Heart left ventricle (tissue), 16 donors: ENCODE measurements at regions not wholly inside any gene's neighbourhood (a gene's known extent, or its start where the extent isn't known, plus 50 kb on each side); places are given as distances from the start of the nearest gene placed in this dataset.

ENCODE experiments used
- ATAC-seq, 4 donors: fragments of 200-7000 bp; cut with Tn5 transposase; one replicate each; pipeline ENCODE4 v1.9.1; 2020 to 2022; ENCODE audit warnings: moderate library complexity in 4 of 4, mild to moderate bottlenecking in 3 of 4, moderate number of reproducible peaks in 1 of 4
- DNase-seq, 5 donors: peaks; one replicate each; pipeline ENCODE4 v3.0.0-alpha.2; 2020
- H3K27ac ChIP-seq, 12 donors: fragments of 200-600 bp; sonication (generic) in 4 of 12; one replicate each; pipeline versions ENCODE4 v1.5.0 to v1.8.0; 2016 to 2022; ENCODE audit warnings: mild to moderate bottlenecking in 2 of 12
- H3K27me3 ChIP-seq, 9 donors: fragments of 200-600 bp; sonication (generic) in 2 of 9; one replicate each; pipeline versions ENCODE4 v1.5.1 to v1.8.0; 2016 to 2022; ENCODE audit warnings: mild to moderate bottlenecking in 3 of 9
- H3K36me3 ChIP-seq, 9 donors: fragments of 200-600 bp; sonication (generic) in 2 of 9; one replicate each; pipeline versions ENCODE4 v1.5.0 to v1.8.0; 2018 to 2022; ENCODE audit warnings: mild to moderate bottlenecking in 2 of 9
- H3K4me1 ChIP-seq, 12 donors: fragments of 200-600 bp; sonication (generic) in 4 of 12; one replicate each; pipeline versions ENCODE4 v1.5.0 to v1.8.0; 2016 to 2022; ENCODE audit warnings: mild to moderate bottlenecking in 3 of 12
- H3K4me3 ChIP-seq, 12 donors: fragments of 200-600 bp; sonication (generic) in 4 of 12; one replicate each; pipeline versions ENCODE4 v1.5.0 to v1.8.0; 2017 to 2022; ENCODE audit warnings: mild to moderate bottlenecking in 9 of 12, moderate library complexity in 4 of 12
- H3K9me3 ChIP-seq, 12 donors: fragments of 200-600 bp; sonication (generic) in 4 of 12; one replicate each; pipeline versions ENCODE4 v1.5.0 to v1.8.0; 2016 to 2022; ENCODE audit warnings: mild to moderate bottlenecking in 1 of 12
- CTCF ChIP-seq, 12 donors: fragments of 200-600 bp; sonication (generic) in 4 of 12; IDR thresholded peaks; one replicate each; pipeline versions ENCODE4 v1.5.0 to v1.8.0; 2018 to 2022; ENCODE audit warnings: antibody characterized with exemption in 12 of 12, mild to moderate bottlenecking in 5 of 12
- POLR2A ChIP-seq, 2 donors: fragments of 450-650 bp; IDR thresholded peaks; one replicate each; pipeline ENCODE4 v1.6.1; 2017; ENCODE audit warnings: antibody characterized with exemption in 2 of 2, mild to moderate bottlenecking in 2 of 2, moderate library complexity in 2 of 2
- WGBS, 4 donors: extraction: QIAGEN DNeasy Blood & Tissue Kit in 2 of 4; methylation state at CpG; one replicate each; pipeline versions ENCODE4 v1.1.5 to v1.1.7; 2013 to 2018; 5-methylcytosine and 5-hydroxymethylcytosine counted together
- intact Hi-C, 10 donors: fragments of 100-400 bp; cut with DNase I; formaldehyde crosslinking; loops; one replicate each; pipeline versions ENCODE4 v1.11.1 to v1.14.2; 2022
- donor health status: ischemic (EF 13 %, LVEDD 7.1; RV severe dilation, severe dysfunction).
- donor health status: healthy with polysubstance abuse.
- donor health status: DM: no; HTN: yes; CAD: no.
- donor health status: DM: no; HTN: no; CAD: no.
- donor health status: ischemic (EF 25% LVEDD 6.9; RV normal size, moderate dysfunction).
- donor health status: ischemic (EF 25% LVEDD 5.7; RV mildly dilated, moderate dysfunction).
- donor health status: healthy.
- donor health status: DM: yes; HTN: yes; CAD: no.
- donor health status: ischemic (EF 35%, LVEDD 5.7; RV mildly dilated, moderate dysfunction).
- donor health status: nonischemic (EF 11% LVEDD 7.7; RV severe dilation, severe dysfunction).
- donor health status: DM: yes; HTN: yes; CAD: no.
- donor health status: PGD.
- donor health status: ischemic (EF 29% LVEDD 5.4; RV normal size, mild dysfunction).
- donor health status: nonischemic (EF 23%, LVEDD 6.1; RV moderate dilation, normal function).

DNA sequence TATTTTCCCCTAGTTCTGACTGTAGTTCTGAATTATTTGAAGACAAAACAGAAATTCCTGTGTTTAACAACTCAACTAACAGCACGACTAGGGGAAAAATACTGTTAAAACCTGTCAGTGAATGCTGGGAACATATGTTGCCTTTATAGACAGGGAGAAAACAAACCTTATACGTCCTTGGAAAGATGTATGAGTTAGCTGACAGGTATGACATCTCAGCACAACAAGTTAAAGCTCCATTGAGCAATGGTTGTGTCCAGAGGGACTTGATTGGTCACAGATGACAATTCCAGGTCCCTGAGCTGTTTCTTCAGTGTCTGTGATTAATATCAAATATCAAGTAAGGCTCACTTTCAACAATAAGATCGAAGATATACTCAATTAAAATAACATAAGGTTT, 58.2 kb upstream of the DDIT4L start:
- intact Hi-C loops, result no loop called here
- Histone ChIP-seq H3K9me3 (peaks cover 0 to 5% (median 0%) of the 10 kb centered on the region in 12 donors), H3K27ac (no peak overlapping the region), H3K36me3 (no peaks in the 10 kb centered on the region), H3K27me3 (no peaks in the 10 kb centered on the region), H3K4me1 (no peaks in the 10 kb centered on the region), H3K4me3 (no peak overlapping the region)
- ATAC-seq (no peak), DNase-seq (no peak)
- TF ChIP-seq POLR2A (IDR thresholded peaks at IDR 0.05), result no peak
- TF ChIP-seq CTCF (IDR thresholded peaks at IDR 0.05), result no peak
- 57 to 61% (median 60%) methylated on average over 3 of the region's 3 CpGs for WGBS, 4 donors

- H3K4me1 ChIP-seq, result no peaks in the 10 kb centered on the region
- H3K4me3 ChIP-seq, result no peak overlapping the region
- peaks cover 0 to 5% (median 0%) of the 10 kb centered on the region in 12 donors for H3K9me3 ChIP-seq
- TF ChIP-seq POLR2A (IDR thresholded peaks at IDR 0.05), result no peak
- no peak for TF ChIP-seq CTCF (IDR thresholded peaks at IDR 0.05)
- ATAC-seq (no peak), DNase-seq (no peak)
- intact Hi-C loops, result no loop called here
- H3K36me3 ChIP-seq, result no peaks in the 10 kb centered on the region
- no peak overlapping the region for H3K27ac ChIP-seq
- H3K27me3 ChIP-seq, result no peaks in the 10 kb centered on the region
Measured at GRCh38 chr4:100246697-100247096, 56.4 kb upstream of the DDIT4L start.

DNA sequence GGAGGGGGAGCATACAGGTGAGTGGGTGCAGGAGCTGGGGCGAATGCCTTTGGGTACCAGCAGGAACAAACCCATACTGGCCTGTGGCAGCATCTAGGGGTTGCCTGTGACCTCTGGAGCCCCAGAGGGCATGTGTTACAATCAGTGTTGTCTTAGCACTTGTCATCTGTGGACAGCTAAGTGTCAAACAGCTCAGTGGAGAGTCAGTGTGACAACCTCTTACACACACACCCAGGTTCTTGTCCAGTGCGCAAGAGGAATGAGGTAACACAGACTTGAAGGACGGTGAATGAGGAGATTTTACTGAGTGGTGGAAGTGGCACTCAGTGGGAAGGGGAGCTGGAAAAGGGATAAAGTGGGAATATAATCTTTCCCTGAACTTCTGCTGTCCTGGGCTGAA, 54.1 kb upstream of the DDIT4L start:
- peaks cover 0 to 9% (median 0%) of the 10 kb centered on the region in 12 donors for H3K9me3 ChIP-seq
- no peaks in the 10 kb centered on the region for H3K27me3 ChIP-seq
- H3K27ac ChIP-seq, result no peak overlapping the region
- 80 to 88% (median 82%) methylated on average over 3 of the region's 3 CpGs for whole genome bisulfite sequencing, 4 donors
- H3K4me3 ChIP-seq, result no peak overlapping the region
- no peak for DNase-seq
- TF ChIP-seq POLR2A (IDR thresholded peaks at IDR 0.05), result no peak
- no peak for ATAC-seq
- intact Hi-C loops, result no loop called here
- H3K36me3 ChIP-seq, result no peaks in the 10 kb centered on the region
- no peaks in the 10 kb centered on the region for H3K4me1 ChIP-seq
